Spleen (tissue), 11 donors: ENCODE measurements at regions not wholly inside any gene's neighbourhood (a gene's known extent, or its start where the extent isn't known, plus 50 kb on each side); places are given as distances from the start of the nearest gene placed in this dataset.

ENCODE experiments used
- DNase-seq: peaks from one replicate; pipeline ENCODE4 v3.0.0-alpha.2; 2020
- H3K27ac ChIP-seq, 8 donors: fragments of 200-600 bp; sonication (generic) in 7 of 8; 1 replicate in 4 of 8; 2 replicates in 4 of 8; pipeline versions ENCODE4 v1.5.0 to v1.8.0; 2016 to 2021; ENCODE audit warnings: inconsistent platforms in 4 of 8, mild to moderate bottlenecking in 4 of 8, moderate library complexity in 1 of 8
- H3K27me3 ChIP-seq, 7 donors: fragments of 200-600 bp; sonication (generic) in 6 of 7; replicated peaks in 1 of 7; 1 replicate in 4 of 7; 2 replicates in 3 of 7; pipeline versions ENCODE4 v1.5.0 to v1.8.0; 2016 to 2021; ENCODE audit warnings: inconsistent platforms in 3 of 7, mild to moderate bottlenecking in 1 of 7
- H3K36me3 ChIP-seq, 6 donors: fragments of 200-600 bp; sonication (generic) in 5 of 6; 1 replicate in 4 of 6; 2 replicates in 2 of 6; pipeline versions ENCODE4 v1.5.0 to v1.8.0; 2016 to 2021; ENCODE audit warnings: inconsistent platforms in 2 of 6
- H3K4me1 ChIP-seq, 6 donors: fragments of 200-600 bp; sonication (generic) in 5 of 6; 1 replicate in 3 of 6; 2 replicates in 3 of 6; pipeline versions ENCODE4 v1.5.0 to v1.8.0; 2016 to 2021; ENCODE audit warnings: inconsistent platforms in 3 of 6
- H3K4me3 ChIP-seq, 8 donors: fragments of 200-600 bp; sonication (generic) in 7 of 8; 1 replicate in 4 of 8; 2 replicates in 4 of 8; pipeline versions ENCODE4 v1.5.0 to v1.8.0; 2016 to 2021; ENCODE audit warnings: inconsistent platforms in 4 of 8, mild to moderate bottlenecking in 4 of 8, moderate library complexity in 2 of 8
- H3K9me3 ChIP-seq, 8 donors: fragments of 200-600 bp; sonication (generic) in 7 of 8; 1 replicate in 4 of 8; 2 replicates in 4 of 8; pipeline versions ENCODE4 v1.5.0 to v1.8.0; 2016 to 2021; ENCODE audit warnings: inconsistent platforms in 4 of 8
- POLR2A ChIP-seq, 3 donors: fragments of 450-650 bp; IDR thresholded peaks; one replicate each; pipeline ENCODE4 v1.5.1; 2017; ENCODE audit warnings: antibody characterized with exemption in 3 of 3, mild to moderate bottlenecking in 1 of 3
- POLR2AphosphoS5 ChIP-seq, 3 donors: sonication (generic); formaldehyde crosslinking; IDR thresholded peaks; one replicate each; pipeline ENCODE4 v1.5.1; 2017; ENCODE audit warnings: antibody characterized with exemption in 3 of 3
- WGBS, 5 donors: extraction: QIAGEN DNeasy Blood & Tissue Kit in 3 of 5; methylation state at CpG; one replicate each; pipeline versions ENCODE4 v1.1.5 to v1.1.7; 2013 to 2018; 5-methylcytosine and 5-hydroxymethylcytosine counted together
- intact Hi-C: fragments of 100-400 bp; cut with DNase I; formaldehyde crosslinking; loops from one replicate; pipeline ENCODE4 v1.15.0; 2023; ENCODE audit warnings: low total_unique reads
- TF ChIP-seq, protein P1 (sequence below), 11 experiments: fragments of 200-600 bp in 7 of 11; fragments of 450-650 bp in 4 of 11; sonication (generic) in 4 of 11; IDR thresholded peaks in 8 of 11; conservative IDR thresholded peaks in 3 of 11; 1 replicate in 7 of 11; 2 replicates in 4 of 11; pipeline versions ENCODE4 v1.4.0 to v1.8.0; 2016 to 2021; ENCODE audit warnings: antibody characterized with exemption in 11 of 11, inconsistent platforms in 4 of 11, mild to moderate bottlenecking in 1 of 11
- donor health status: healthy with polysubstance abuse.
- donor health status: DM: no; HTN: no; CAD: no; lungs with moderate emphysema.
- donor health status: DM: no; HTN: no; CAD: no.
- donor health status: Bipolar disorder and iron deficiency.
- donor health status: healthy.
- donor health status: DM: no; HTN: no; CAD: no.
- donor health status: DM: yes; HTN: yes; CAD: no.

GRCh38 chr7:46488607-46489006 lies 567.5 kb upstream of the IGFBP3 start:
- Histone ChIP-seq H3K27me3 (no peaks in the 10 kb centered on the region), H3K9me3 (peaks cover 0 to 14% (median 0%) of the 10 kb centered on the region in 8 donors), H3K4me3 (no peak overlapping the region), H3K36me3 (no peaks in the 10 kb centered on the region), H3K4me1 (peaks cover 0 to 2% (median 0%) of the 10 kb centered on the region in 6 donors), H3K27ac (no peak overlapping the region)
- WGBS, 5 donors = 37 to 56% (median 45%) methylated on average over 2 of the region's 2 CpGs
- no peak for DNase-seq
- no peak for TF ChIP-seq POLR2A (IDR thresholded peaks at IDR 0.05)
- TF ChIP-seq, protein P1, sequence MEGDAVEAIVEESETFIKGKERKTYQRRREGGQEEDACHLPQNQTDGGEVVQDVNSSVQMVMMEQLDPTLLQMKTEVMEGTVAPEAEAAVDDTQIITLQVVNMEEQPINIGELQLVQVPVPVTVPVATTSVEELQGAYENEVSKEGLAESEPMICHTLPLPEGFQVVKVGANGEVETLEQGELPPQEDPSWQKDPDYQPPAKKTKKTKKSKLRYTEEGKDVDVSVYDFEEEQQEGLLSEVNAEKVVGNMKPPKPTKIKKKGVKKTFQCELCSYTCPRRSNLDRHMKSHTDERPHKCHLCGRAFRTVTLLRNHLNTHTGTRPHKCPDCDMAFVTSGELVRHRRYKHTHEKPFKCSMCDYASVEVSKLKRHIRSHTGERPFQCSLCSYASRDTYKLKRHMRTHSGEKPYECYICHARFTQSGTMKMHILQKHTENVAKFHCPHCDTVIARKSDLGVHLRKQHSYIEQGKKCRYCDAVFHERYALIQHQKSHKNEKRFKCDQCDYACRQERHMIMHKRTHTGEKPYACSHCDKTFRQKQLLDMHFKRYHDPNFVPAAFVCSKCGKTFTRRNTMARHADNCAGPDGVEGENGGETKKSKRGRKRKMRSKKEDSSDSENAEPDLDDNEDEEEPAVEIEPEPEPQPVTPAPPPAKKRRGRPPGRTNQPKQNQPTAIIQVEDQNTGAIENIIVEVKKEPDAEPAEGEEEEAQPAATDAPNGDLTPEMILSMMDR (IDR thresholded peaks at IDR 0.05 in 8 of 11, conservative IDR thresholded peaks at IDR 0.05 in 3 of 11) = no peak
- no peak for TF ChIP-seq POLR2AphosphoS5 (IDR thresholded peaks at IDR 0.05)
- intact Hi-C loops = no loop called here

DNA sequence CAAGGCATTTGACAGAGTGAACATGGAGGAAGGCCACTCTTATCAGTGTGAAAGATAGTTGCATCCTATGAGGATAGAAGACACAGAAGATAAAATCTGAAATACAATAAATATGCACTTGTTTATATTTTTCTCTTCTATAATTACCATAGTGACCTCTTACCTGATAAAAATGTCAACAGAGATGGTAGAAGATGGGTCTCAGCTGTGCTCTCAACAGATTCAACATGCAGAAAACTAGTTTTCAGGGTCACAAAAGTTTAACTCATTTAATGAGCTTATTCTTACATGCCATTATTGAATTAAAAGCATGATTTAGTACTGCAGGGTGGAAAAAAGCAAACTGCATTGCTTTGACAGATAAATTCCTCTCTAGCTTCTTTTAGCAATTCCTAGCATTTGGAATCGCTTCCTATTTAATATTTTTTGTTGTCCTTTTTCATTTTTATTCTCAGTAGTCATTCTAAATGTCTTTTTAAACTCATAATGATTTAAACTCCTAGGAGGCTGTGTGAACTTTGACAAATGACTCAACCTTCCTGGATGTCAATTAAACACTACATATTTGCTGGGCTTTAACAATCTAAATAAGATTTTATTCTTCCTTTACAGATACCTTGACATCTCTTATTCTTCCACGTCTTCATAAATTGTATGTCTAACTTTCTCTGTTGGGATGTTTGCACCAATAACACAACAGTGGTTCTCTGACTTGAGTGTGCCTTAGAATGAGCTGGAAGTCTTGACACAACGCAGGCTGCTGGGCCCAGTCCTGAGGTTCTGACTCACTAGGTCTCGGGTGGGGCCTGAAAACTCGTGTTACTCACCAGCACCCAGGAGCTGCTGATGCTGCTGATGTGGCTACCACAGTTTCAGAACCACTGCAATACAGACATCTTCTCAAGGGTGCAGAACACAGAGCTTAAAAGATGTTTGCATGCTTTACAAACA lies 565.5 kb upstream of the IGFBP3 start:
- DNase-seq = no peak
- intact Hi-C loops = no loop called here
- no peak overlapping the region for H3K27ac ChIP-seq
- TF ChIP-seq, protein P1 (IDR thresholded peaks at IDR 0.05 in 8 of 11, conservative IDR thresholded peaks at IDR 0.05 in 3 of 11) = no peak
- TF ChIP-seq POLR2AphosphoS5 (IDR thresholded peaks at IDR 0.05) = no peak
- H3K36me3 ChIP-seq = no peaks in the 10 kb centered on the region
- WGBS, 5 donors = 49 to 77% (median 65%) methylated on average over 5 of the region's 5 CpGs
- H3K27me3 ChIP-seq = no peaks in the 10 kb centered on the region
- no peak overlapping the region for H3K4me3 ChIP-seq
- peaks cover 0 to 2% (median 0%) of the 10 kb centered on the region in 6 donors for H3K4me1 ChIP-seq
- H3K9me3 ChIP-seq = peaks cover 0 to 4% (median 0%) of the 10 kb centered on the region in 8 donors

- peaks cover 0 to 2% (median 0%) of the 10 kb centered on the region in 6 donors for H3K4me1 ChIP-seq
- TF ChIP-seq POLR2AphosphoS5 (IDR thresholded peaks at IDR 0.05) = no peak
- TF ChIP-seq, protein P1 (IDR thresholded peaks at IDR 0.05 in 8 of 11, conservative IDR thresholded peaks at IDR 0.05 in 3 of 11) = no peak
- TF ChIP-seq POLR2A (IDR thresholded peaks at IDR 0.05) = no peak
- H3K27ac ChIP-seq = no peak overlapping the region
- H3K36me3 ChIP-seq = no peaks in the 10 kb centered on the region
- intact Hi-C loops = no loop called here
- 67 to 76% (median 71%) methylated on average over 3 of the region's 3 CpGs for WGBS, 5 donors
- no peak overlapping the region for H3K4me3 ChIP-seq
- no peaks in the 10 kb centered on the region for H3K27me3 ChIP-seq
- H3K9me3 ChIP-seq = peaks cover 0 to 10% (median under 1%) of the 10 kb centered on the region in 8 donors
- no peak for DNase-seq
Observed at GRCh38 chr7:46485481-46486065, 564.5 kb upstream of the IGFBP3 start.

DNA sequence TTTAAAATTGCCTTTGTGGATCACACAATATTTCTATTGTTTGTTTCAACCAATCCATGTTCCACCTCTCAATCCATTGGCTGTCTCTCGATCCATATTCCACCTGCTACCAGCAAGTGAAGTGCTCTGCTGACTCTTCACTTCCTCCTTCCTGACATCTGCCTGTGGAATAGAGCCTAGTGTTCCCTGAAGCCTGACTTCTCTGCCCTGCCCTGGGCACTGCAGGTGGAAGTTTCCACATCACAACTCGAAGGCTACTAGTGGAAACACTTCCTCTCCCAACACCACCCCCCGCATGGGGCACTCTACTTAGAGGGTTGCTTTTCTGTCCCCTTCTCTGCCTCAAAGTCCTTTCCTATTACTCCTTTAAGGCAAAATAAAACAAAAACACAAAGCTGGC lies 563.8 kb upstream of the IGFBP3 start:
- DNase-seq = no peak
- WGBS, 5 donors = 55 to 61% (median 55%) methylated on average over 3 of the region's 3 CpGs
- Histone ChIP-seq H3K4me1 (peaks cover 0 to 2% (median 0%) of the 10 kb centered on the region in 6 donors), H3K36me3 (no peaks in the 10 kb centered on the region), H3K27ac (no peak overlapping the region), H3K4me3 (no peak overlapping the region), H3K27me3 (no peaks in the 10 kb centered on the region), H3K9me3 (peaks cover 0 to 15% (median 3%) of the 10 kb centered on the region in 8 donors)
- intact Hi-C loops = no loop called here
- TF ChIP-seq POLR2A (IDR thresholded peaks at IDR 0.05) (no peak), POLR2AphosphoS5 (IDR thresholded peaks at IDR 0.05) (no peak)
- TF ChIP-seq, protein P1 (IDR thresholded peaks at IDR 0.05 in 8 of 11, conservative IDR thresholded peaks at IDR 0.05 in 3 of 11) = no peak
